ENCODE measurements at regions not wholly inside any gene's neighbourhood (a gene's known extent, or its start where the extent isn't known, plus 50 kb on each side); places are given as distances from the start of the nearest gene placed in this dataset.

DNA sequence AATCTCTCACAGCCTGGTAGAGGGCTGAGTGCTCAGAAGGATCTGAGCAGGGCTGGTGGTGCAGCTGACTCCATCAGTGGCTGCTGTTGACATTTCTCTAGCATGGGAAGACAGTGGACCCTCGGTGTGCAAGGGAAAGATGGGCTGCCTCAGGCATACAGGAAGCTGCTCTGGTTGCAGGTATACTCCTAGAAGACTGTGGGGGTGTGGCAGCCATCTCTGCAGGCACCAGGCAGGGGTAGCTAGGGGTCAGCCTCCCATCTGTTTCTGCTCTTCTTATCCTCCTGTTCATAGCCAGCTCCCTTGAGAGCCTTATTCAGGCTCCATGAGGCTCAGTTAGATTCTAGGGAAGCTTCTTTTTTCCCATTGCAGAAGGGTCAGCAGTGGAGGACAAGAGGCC lies 475.5 kb downstream of the TSHZ3 start:
- Histone ChIP-seq H3K27ac (no peak overlapping the region), H2AFZ (no peak overlapping the region), H3K9me3 (ENCODE audit: low read depth) (no peaks in the 10 kb centered on the region), H3K79me2 (no peaks in the 10 kb centered on the region), H3K9me2 (replicated peaks; ENCODE audit: insufficient read depth) (no peaks in the 10 kb centered on the region), H3K4me1 (ENCODE audit: insufficient read depth) (peaks cover 3% of the 10 kb centered on the region), H3K36me3 (replicated peaks; ENCODE audit: insufficient read depth, low read depth) (no peaks in the 10 kb centered on the region), H3K27me3 (no peaks in the 10 kb centered on the region), H3K4me3 (no peak overlapping the region), H3K4me2 (no peak overlapping the region), H4K20me1 (ENCODE audit: insufficient read depth, poor library complexity, severe bottlenecking) (no peaks in the 10 kb centered on the region)
- DNase-seq (ENCODE audit: low spot score): no peak
- 83% methylated on average over 1 of the region's 1 CpG for WGBS (ENCODE audit: low lambda C conversion rate, missing lambda C conversion rate)
- TF ChIP-seq, protein P1, sequence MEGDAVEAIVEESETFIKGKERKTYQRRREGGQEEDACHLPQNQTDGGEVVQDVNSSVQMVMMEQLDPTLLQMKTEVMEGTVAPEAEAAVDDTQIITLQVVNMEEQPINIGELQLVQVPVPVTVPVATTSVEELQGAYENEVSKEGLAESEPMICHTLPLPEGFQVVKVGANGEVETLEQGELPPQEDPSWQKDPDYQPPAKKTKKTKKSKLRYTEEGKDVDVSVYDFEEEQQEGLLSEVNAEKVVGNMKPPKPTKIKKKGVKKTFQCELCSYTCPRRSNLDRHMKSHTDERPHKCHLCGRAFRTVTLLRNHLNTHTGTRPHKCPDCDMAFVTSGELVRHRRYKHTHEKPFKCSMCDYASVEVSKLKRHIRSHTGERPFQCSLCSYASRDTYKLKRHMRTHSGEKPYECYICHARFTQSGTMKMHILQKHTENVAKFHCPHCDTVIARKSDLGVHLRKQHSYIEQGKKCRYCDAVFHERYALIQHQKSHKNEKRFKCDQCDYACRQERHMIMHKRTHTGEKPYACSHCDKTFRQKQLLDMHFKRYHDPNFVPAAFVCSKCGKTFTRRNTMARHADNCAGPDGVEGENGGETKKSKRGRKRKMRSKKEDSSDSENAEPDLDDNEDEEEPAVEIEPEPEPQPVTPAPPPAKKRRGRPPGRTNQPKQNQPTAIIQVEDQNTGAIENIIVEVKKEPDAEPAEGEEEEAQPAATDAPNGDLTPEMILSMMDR (IDR thresholded peaks at IDR 0.05; ENCODE audit: poor library complexity): no peak
- no peak for TF ChIP-seq EZH2 (IDR thresholded peaks at IDR 0.05; ENCODE audit: borderline replicate concordance)
- no peak for TF ChIP-seq EZH2phosphoT487 (IDR thresholded peaks at IDR 0.05; ENCODE audit: low read depth, severe bottlenecking, unreplicated experiment)

DNA sequence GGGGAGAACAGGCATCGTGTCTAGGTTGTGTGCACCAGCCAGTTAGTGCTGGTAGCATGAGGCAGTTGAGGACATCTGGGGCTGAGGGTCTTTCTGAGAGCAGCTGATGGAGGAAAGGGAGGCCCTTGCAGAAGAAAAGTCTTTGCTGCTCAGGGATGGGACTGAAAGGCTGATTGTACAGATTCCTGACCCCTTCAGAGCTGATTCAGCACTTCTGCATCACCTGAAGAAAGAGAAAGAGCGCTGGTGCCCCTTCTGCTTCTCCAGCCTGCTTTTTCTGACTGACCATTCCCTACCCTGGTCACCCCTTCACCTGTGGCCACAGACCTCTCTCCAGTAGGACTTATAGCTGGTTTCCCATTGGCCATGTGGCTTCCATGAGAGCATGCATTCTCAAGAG lies 476.2 kb downstream of the TSHZ3 start:
- H3K4me1 ChIP-seq (ENCODE audit: insufficient read depth): peaks cover 3% of the 10 kb centered on the region
- TF ChIP-seq, protein P1 (IDR thresholded peaks at IDR 0.05; ENCODE audit: poor library complexity): no peak
- TF ChIP-seq EZH2phosphoT487 (IDR thresholded peaks at IDR 0.05; ENCODE audit: low read depth, severe bottlenecking, unreplicated experiment): no peak
- TF ChIP-seq EZH2 (IDR thresholded peaks at IDR 0.05; ENCODE audit: borderline replicate concordance): no peak
- no peaks in the 10 kb centered on the region for H3K79me2 ChIP-seq
- no peak overlapping the region for H3K27ac ChIP-seq
- no peaks in the 10 kb centered on the region for H3K36me3 ChIP-seq (replicated peaks; ENCODE audit: insufficient read depth, low read depth)
- H4K20me1 ChIP-seq (ENCODE audit: insufficient read depth, poor library complexity, severe bottlenecking): no peaks in the 10 kb centered on the region
- H2AFZ ChIP-seq: no peak overlapping the region
- no peaks in the 10 kb centered on the region for H3K27me3 ChIP-seq
- H3K4me3 ChIP-seq: no peak overlapping the region
- WGBS (ENCODE audit: low lambda C conversion rate, missing lambda C conversion rate): 88% methylated on average over 2 of the region's 2 CpGs
- H3K4me2 ChIP-seq: no peak overlapping the region
- DNase-seq (ENCODE audit: low spot score): no peak
- H3K9me2 ChIP-seq (replicated peaks; ENCODE audit: insufficient read depth): no peaks in the 10 kb centered on the region
- no peaks in the 10 kb centered on the region for H3K9me3 ChIP-seq (ENCODE audit: low read depth)

DNA sequence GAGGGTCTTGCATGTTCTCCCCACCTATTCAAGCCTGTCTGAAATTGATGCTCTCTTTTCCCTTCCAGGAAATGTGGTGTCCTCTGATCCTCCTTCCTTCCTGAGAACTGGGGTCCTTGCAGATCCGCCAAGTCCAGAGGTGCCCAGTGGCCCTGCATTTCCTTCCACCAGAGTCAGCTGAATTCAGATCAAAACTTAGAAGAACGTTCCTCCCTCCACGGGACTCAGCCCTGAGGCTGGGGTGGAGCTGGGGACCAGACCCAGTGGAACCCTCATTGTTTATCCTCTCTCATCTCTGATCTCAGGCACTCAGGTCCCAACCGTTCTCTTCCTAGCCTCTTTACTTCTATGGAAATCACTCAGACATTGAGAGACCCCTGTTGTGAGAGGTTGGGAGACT lies 477.3 kb downstream of the TSHZ3 start:
- no peaks in the 10 kb centered on the region for H4K20me1 ChIP-seq (ENCODE audit: insufficient read depth, poor library complexity, severe bottlenecking)
- H3K9me2 ChIP-seq (replicated peaks; ENCODE audit: insufficient read depth): no peaks in the 10 kb centered on the region
- WGBS (ENCODE audit: low lambda C conversion rate, missing lambda C conversion rate): 81% methylated on average over 4 of the region's 4 CpGs
- H3K4me1 ChIP-seq (ENCODE audit: insufficient read depth): peaks cover 3% of the 10 kb centered on the region
- H3K9me3 ChIP-seq (ENCODE audit: low read depth): no peaks in the 10 kb centered on the region
- no peaks in the 10 kb centered on the region for H3K36me3 ChIP-seq (replicated peaks; ENCODE audit: insufficient read depth, low read depth)
- H3K4me3 ChIP-seq: no peak overlapping the region
- no peaks in the 10 kb centered on the region for H3K27me3 ChIP-seq
- no peak overlapping the region for H3K27ac ChIP-seq
- no peak for DNase-seq (ENCODE audit: low spot score)
- no peak for TF ChIP-seq EZH2 (IDR thresholded peaks at IDR 0.05; ENCODE audit: borderline replicate concordance)
- TF ChIP-seq, protein P1 (IDR thresholded peaks at IDR 0.05; ENCODE audit: poor library complexity): no peak
- no peak for TF ChIP-seq EZH2phosphoT487 (IDR thresholded peaks at IDR 0.05; ENCODE audit: low read depth, severe bottlenecking, unreplicated experiment)
- H2AFZ ChIP-seq: no peak overlapping the region
- H3K79me2 ChIP-seq: no peaks in the 10 kb centered on the region
- H3K4me2 ChIP-seq: no peak overlapping the region

DNA sequence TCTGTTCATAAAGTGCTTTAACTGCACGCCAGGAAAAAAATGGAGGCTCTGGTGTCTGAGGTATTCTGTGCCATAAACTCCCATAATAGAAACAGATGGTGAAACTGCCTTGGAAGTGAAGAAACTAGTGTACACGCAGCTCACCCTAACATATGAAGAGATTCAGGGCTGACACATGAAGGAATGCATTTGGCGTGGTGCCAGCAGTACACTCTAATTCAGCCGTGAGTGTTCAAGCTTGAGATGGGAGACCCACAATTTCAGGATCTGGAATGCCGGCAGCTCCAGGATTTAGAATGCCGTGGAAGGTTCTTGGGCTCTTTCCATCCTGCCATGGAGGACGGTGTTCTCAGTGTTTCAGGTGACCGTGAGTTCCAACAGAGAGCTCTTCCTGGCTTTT lies 478.4 kb downstream of the TSHZ3 start:
- Histone ChIP-seq H3K4me3 (no peak overlapping the region), H3K9me3 (ENCODE audit: low read depth) (no peaks in the 10 kb centered on the region), H3K9me2 (replicated peaks; ENCODE audit: insufficient read depth) (no peaks in the 10 kb centered on the region), H2AFZ (no peak overlapping the region), H3K79me2 (no peaks in the 10 kb centered on the region), H3K4me2 (no peak overlapping the region), H3K4me1 (ENCODE audit: insufficient read depth) (peaks cover 3% of the 10 kb centered on the region), H3K27me3 (no peaks in the 10 kb centered on the region), H3K27ac (no peak overlapping the region), H4K20me1 (ENCODE audit: insufficient read depth, poor library complexity, severe bottlenecking) (no peaks in the 10 kb centered on the region), H3K36me3 (replicated peaks; ENCODE audit: insufficient read depth, low read depth) (no peaks in the 10 kb centered on the region)
- WGBS (ENCODE audit: low lambda C conversion rate, missing lambda C conversion rate): 67% methylated on average over 8 of the region's 8 CpGs
- DNase-seq (ENCODE audit: low spot score): peak; percentile 61
- TF ChIP-seq, protein P1 (IDR thresholded peaks at IDR 0.05; ENCODE audit: poor library complexity): no peak
- TF ChIP-seq EZH2phosphoT487 (IDR thresholded peaks at IDR 0.05; ENCODE audit: low read depth, severe bottlenecking, unreplicated experiment): no peak
- TF ChIP-seq EZH2 (IDR thresholded peaks at IDR 0.05; ENCODE audit: borderline replicate concordance): no peak

All from hepatocyte (in vitro differentiated cells).